ENCODE measurements at regions not wholly inside any gene's neighbourhood (a gene's known extent, or its start where the extent isn't known, plus 50 kb on each side); places are given as distances from the start of the nearest gene placed in this dataset.

DNA sequence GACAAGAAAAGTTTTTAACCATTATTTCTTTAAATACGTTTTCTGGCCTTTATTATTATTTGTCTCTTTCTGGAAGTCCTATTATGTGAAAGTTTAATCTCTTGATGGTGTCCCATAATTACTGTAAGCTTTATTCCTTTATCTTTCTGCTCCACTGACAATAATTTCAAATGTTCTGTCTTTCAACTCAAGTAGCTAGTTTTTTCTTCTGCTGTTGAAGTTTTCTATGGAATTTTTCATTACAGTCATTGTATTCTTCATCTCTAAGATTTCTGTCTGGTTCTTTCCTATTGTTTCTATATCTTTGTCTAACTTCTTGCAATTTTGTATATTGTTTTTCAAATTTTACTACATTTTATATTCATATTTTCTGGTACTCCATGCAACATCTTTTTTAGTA, 173.6 kb upstream of the MGAT4C start:
- H3K9me3 ChIP-seq (ENCODE audit: control insufficient read depth in 1 of 2, insufficient read depth in 1 of 2, low read length in 2 of 2) = peaks cover 8 to 9% of the 10 kb centered on the region in 2 experiments
- H3K4me3 ChIP-seq (ENCODE audit: low read length) = no peak overlapping the region
- intact Hi-C loops (cut with DNase I, micrococcal nuclease) = no loop called here
- DNase-seq (no peak), ATAC-seq (ENCODE audit: poor library complexity) (no peak)
- TF ChIP-seq CTCF (IDR thresholded peaks at IDR 0.05) = no peak
- CTCF ChIA-PET = no interaction called here
- no peaks in the 10 kb centered on the region for H3K36me3 Mint-ChIP-seq (ENCODE audit: low read depth)
- no peak overlapping the region for H3K27ac ChIP-seq (ENCODE audit: low read depth in 1 of 2, low read length in 2 of 2)
- no peaks in the 10 kb centered on the region for H3K36me3 ChIP-seq (ENCODE audit: insufficient read depth, low read length)
- no peaks in the 10 kb centered on the region for H3K4me1 Mint-ChIP-seq (ENCODE audit: low read depth)
- no peak overlapping the region for H3K4me3 Mint-ChIP-seq
- no peaks in the 10 kb centered on the region for H3K27me3 Mint-ChIP-seq
- no peak overlapping the region for H3K27ac Mint-ChIP-seq
- peaks cover 15% of the 10 kb centered on the region for H3K9me3 Mint-ChIP-seq
- H3K4me1 ChIP-seq (ENCODE audit: insufficient read depth, low read length) = no peaks in the 10 kb centered on the region
- POLR2A ChIA-PET = no interaction called here
- H3K27me3 ChIP-seq (ENCODE audit: control insufficient read depth in 1 of 2, insufficient read depth in 2 of 2, low read length in 2 of 2) = no peaks in the 10 kb centered on the region

DNA sequence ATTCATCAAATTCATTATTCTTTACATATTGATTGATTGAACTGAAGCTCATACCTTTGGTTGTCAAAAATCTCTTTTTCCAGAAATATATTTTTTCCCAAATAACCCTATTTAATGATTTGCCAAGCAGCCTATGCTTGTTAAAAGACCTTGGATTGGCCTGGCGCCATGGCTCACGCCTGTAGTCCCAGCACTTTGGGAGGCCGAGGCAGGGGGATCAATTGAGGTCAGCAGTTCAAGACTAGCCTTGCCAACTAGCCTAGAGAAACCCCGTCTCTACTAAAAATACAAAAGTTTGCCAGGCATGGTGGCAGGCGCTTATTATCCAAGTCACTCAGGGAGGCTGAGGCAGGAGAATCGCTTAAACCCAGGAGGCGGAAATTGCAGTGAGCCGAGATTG, 165.1 kb upstream of the MGAT4C start:
- H3K27ac Mint-ChIP-seq = no peak overlapping the region
- POLR2A ChIA-PET = no interaction called here
- intact Hi-C loops (cut with DNase I, micrococcal nuclease) = no loop called here
- no peaks in the 10 kb centered on the region for H3K36me3 Mint-ChIP-seq (ENCODE audit: low read depth)
- Histone ChIP-seq H3K4me1 (ENCODE audit: insufficient read depth, low read length) (no peaks in the 10 kb centered on the region), H3K27ac (ENCODE audit: low read depth in 1 of 2, low read length in 2 of 2) (no peak overlapping the region), H3K9me3 (ENCODE audit: control insufficient read depth in 1 of 2, insufficient read depth in 1 of 2, low read length in 2 of 2) (peaks cover 0 to 10% of the 10 kb centered on the region in 2 experiments), H3K4me3 (ENCODE audit: low read length) (no peak overlapping the region), H3K27me3 (ENCODE audit: control insufficient read depth in 1 of 2, insufficient read depth in 2 of 2, low read length in 2 of 2) (no peaks in the 10 kb centered on the region), H3K36me3 (ENCODE audit: insufficient read depth, low read length) (no peaks in the 10 kb centered on the region)
- CTCF ChIA-PET = no interaction called here
- DNase-seq (no peak), ATAC-seq (ENCODE audit: poor library complexity) (no peak)
- H3K27me3 Mint-ChIP-seq = no peaks in the 10 kb centered on the region
- no peak for TF ChIP-seq CTCF (IDR thresholded peaks at IDR 0.05)
- no peaks in the 10 kb centered on the region for H3K4me1 Mint-ChIP-seq (ENCODE audit: low read depth)
- no peaks in the 10 kb centered on the region for H3K9me3 Mint-ChIP-seq
- H3K4me3 Mint-ChIP-seq = no peak overlapping the region

- H3K4me3 ChIP-seq (ENCODE audit: low read length) = no peak overlapping the region
- no peaks in the 10 kb centered on the region for H3K36me3 ChIP-seq (ENCODE audit: insufficient read depth, low read length)
- Mint-ChIP-seq H3K9me3 (peaks cover 7% of the 10 kb centered on the region), H3K4me1 (ENCODE audit: low read depth) (no peaks in the 10 kb centered on the region), H3K27ac (no peak overlapping the region), H3K4me3 (no peak overlapping the region), H3K27me3 (no peaks in the 10 kb centered on the region), H3K36me3 (ENCODE audit: low read depth) (no peaks in the 10 kb centered on the region)
- ChIA-PET POLR2A (no interaction called here), CTCF (no interaction called here)
- TF ChIP-seq CTCF (IDR thresholded peaks at IDR 0.05) = no peak
- H3K27ac ChIP-seq (ENCODE audit: low read depth in 1 of 2, low read length in 2 of 2) = no peak overlapping the region
- H3K9me3 ChIP-seq (ENCODE audit: control insufficient read depth in 1 of 2, insufficient read depth in 1 of 2, low read length in 2 of 2) = peaks cover 6 to 18% of the 10 kb centered on the region in 2 experiments
- ATAC-seq (ENCODE audit: poor library complexity) (no peak), DNase-seq (no peak)
- intact Hi-C loops (cut with DNase I, micrococcal nuclease) = no loop called here
- no peaks in the 10 kb centered on the region for H3K4me1 ChIP-seq (ENCODE audit: insufficient read depth, low read length)
- H3K27me3 ChIP-seq (ENCODE audit: control insufficient read depth in 1 of 2, insufficient read depth in 2 of 2, low read length in 2 of 2) = no peaks in the 10 kb centered on the region
These were observed 158.0 kb upstream of the MGAT4C start for GRCh38 chr12:86414201-86414600.

Measured in CD4-positive, alpha-beta T cell (primary cell).